ENCODE measurements at regions not wholly inside any gene's neighbourhood (a gene's known extent, or its start where the extent isn't known, plus 50 kb on each side); places are given as distances from the start of the nearest gene placed in this dataset.

DNA sequence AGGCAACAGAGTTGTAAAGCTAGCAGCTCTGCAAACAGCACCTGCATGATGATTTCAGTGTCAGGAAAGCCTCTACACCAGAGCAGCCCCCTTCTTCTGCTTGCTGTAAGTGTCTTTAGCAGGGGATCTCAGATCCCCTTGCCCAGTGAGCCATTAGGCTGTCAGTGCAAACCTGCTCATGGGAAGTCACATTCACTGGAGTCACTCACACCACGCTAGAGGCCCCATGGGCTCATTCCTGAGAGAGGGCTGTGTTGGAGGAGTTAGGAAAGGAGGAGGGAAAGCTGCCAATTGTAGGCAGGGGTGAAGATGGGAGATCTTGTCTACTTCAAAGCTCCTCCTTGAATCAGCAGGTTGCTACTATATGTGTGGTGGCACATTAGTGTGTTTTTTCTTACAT, 275.2 kb downstream of the SMARCA2 start:
- H3K36me3 ChIP-seq: no peaks in the 10 kb centered on the region
- H3K4me1 ChIP-seq: peaks cover 3% of the 10 kb centered on the region; the same call in 1 of the 2 replicates
- no peak overlapping the region for H3K4me3 ChIP-seq (ENCODE audit: low read depth, low read length)
- H3K9me3 ChIP-seq: no peaks in the 10 kb centered on the region
- H3K27me3 ChIP-seq: no peaks in the 10 kb centered on the region
- TF ChIP-seq, protein P1, sequence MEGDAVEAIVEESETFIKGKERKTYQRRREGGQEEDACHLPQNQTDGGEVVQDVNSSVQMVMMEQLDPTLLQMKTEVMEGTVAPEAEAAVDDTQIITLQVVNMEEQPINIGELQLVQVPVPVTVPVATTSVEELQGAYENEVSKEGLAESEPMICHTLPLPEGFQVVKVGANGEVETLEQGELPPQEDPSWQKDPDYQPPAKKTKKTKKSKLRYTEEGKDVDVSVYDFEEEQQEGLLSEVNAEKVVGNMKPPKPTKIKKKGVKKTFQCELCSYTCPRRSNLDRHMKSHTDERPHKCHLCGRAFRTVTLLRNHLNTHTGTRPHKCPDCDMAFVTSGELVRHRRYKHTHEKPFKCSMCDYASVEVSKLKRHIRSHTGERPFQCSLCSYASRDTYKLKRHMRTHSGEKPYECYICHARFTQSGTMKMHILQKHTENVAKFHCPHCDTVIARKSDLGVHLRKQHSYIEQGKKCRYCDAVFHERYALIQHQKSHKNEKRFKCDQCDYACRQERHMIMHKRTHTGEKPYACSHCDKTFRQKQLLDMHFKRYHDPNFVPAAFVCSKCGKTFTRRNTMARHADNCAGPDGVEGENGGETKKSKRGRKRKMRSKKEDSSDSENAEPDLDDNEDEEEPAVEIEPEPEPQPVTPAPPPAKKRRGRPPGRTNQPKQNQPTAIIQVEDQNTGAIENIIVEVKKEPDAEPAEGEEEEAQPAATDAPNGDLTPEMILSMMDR (IDR thresholded peaks at IDR 0.05; ENCODE audit: low read depth, low read length): no peak
- DNase-seq: no peak

DNA sequence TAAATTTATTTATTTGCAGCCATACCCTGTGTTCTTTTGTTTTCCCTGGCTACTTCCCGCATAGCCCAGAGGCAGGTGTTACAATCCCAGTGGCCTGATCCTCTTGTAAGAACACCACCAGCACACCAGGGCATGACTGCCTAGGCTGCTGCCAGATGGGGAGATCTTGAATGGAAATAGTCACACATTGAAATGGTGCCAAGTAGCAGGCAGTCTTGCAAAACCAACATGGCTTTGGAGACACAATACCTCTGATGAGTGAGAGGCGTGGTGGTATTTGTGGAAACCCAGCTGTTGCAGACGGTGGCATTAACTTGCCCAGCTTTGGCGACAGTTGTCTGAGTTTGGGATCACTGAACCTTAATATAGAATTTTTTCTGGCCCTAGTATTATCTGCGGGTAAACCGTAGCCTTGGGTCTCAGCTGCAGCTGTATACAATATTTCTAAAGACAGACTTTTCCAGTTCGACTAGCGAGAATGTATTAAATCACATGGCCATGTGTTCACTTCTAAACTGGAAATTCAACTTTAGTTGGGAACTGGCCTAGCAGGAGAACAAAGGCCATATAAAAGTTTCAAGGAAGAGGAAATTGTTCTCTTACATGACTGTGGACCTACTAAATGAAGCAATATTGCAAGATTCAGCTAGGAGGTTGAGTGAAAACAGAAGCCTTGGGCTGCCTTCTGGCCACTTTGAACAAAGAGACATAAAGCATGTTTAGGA, 277.0 kb downstream of the SMARCA2 start:
- Histone ChIP-seq H3K36me3 (no peaks in the 10 kb centered on the region), H3K4me3 (ENCODE audit: low read depth, low read length) (no peak overlapping the region), H3K4me1 (peaks cover 3% of the 10 kb centered on the region; the same call in 1 of the 2 replicates), H3K9me3 (no peaks in the 10 kb centered on the region), H3K27me3 (no peaks in the 10 kb centered on the region)
- TF ChIP-seq, protein P1 (IDR thresholded peaks at IDR 0.05; ENCODE audit: low read depth, low read length): no peak
- DNase-seq: peak; percentile 39

DNA sequence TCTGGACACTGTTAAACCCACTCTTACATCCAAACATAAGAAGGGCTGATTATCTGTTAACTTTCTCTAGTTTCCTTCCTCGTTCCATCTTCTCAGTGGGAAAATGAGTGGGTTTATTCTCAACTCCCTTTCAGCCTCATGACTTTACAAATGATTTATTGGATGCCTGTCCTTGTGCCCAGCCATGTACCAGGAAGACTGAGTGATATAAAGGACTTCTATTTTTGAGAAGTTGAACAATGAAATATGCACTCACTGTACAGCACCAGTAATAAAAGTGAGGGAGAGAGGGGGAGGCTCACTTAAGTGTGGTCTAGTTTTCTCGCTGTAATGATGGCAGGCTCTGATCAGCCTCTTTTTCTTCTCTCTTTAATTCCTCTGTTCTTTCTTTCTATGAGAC, 277.6 kb downstream of the SMARCA2 start:
- H3K4me1 ChIP-seq: peaks cover 3% of the 10 kb centered on the region; the same call in 1 of the 2 replicates
- H3K36me3 ChIP-seq: no peaks in the 10 kb centered on the region
- no peaks in the 10 kb centered on the region for H3K9me3 ChIP-seq
- no peak for DNase-seq
- TF ChIP-seq, protein P1 (IDR thresholded peaks at IDR 0.05; ENCODE audit: low read depth, low read length): no peak
- no peak overlapping the region for H3K4me3 ChIP-seq (ENCODE audit: low read depth, low read length)
- H3K27me3 ChIP-seq: no peaks in the 10 kb centered on the region

DNA sequence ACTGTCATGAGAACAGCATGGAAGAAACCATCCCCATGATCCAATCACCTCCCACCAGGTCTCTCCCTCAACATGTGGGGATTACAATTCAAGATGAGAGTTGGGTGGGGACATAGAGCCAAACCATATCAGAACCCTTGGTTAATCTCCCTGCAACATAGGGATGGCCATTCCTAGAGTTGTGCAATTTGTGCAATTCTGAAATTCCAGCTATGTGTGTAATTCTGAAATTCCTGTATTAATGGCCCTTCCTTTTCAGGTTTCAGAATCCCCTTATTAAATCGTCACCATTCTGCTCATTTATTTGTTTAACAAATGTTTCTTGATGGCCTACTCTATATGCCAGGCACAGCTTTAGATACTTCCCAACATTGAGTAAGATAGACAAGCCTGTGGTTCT, 282.6 kb downstream of the SMARCA2 start:
- 0 out of 2 replicates have a peak, but pooled peaks cover 2% of the 10 kb centered on the region for H3K9me3 ChIP-seq
- no peak overlapping the region for H3K4me3 ChIP-seq (ENCODE audit: low read depth, low read length)
- TF ChIP-seq, protein P1 (IDR thresholded peaks at IDR 0.05; ENCODE audit: low read depth, low read length): no peak
- no peak for DNase-seq
- no peaks in the 10 kb centered on the region for H3K4me1 ChIP-seq
- no peaks in the 10 kb centered on the region for H3K36me3 ChIP-seq
- H3K27me3 ChIP-seq: no peaks in the 10 kb centered on the region

DNA sequence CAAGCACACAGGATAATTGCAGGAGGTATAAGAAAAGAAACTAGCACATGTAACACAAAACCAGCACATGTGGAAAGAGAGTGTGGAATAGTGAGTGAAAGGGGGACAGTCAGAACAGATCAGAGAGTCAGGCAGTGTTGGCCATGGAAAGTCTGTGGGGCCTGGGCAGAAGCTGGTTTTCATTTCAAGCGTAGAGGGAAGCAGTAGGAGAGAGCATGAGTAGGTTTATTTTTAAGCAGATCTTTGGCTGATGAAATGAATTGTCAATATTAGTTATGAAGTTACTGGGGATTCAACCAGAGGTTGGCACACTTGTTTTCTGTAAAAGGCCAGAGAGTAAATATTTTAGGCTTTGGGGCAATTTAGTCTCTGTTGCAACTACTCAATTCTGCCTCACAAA, 283.1 kb downstream of the SMARCA2 start:
- Histone ChIP-seq H3K4me1 (no peaks in the 10 kb centered on the region), H3K36me3 (no peaks in the 10 kb centered on the region), H3K4me3 (ENCODE audit: low read depth, low read length) (no peak overlapping the region), H3K9me3 (0 out of 2 replicates have a peak, but pooled peaks cover 2% of the 10 kb centered on the region), H3K27me3 (no peaks in the 10 kb centered on the region)
- TF ChIP-seq, protein P1 (IDR thresholded peaks at IDR 0.05; ENCODE audit: low read depth, low read length): no peak
- no peak for DNase-seq

DNA sequence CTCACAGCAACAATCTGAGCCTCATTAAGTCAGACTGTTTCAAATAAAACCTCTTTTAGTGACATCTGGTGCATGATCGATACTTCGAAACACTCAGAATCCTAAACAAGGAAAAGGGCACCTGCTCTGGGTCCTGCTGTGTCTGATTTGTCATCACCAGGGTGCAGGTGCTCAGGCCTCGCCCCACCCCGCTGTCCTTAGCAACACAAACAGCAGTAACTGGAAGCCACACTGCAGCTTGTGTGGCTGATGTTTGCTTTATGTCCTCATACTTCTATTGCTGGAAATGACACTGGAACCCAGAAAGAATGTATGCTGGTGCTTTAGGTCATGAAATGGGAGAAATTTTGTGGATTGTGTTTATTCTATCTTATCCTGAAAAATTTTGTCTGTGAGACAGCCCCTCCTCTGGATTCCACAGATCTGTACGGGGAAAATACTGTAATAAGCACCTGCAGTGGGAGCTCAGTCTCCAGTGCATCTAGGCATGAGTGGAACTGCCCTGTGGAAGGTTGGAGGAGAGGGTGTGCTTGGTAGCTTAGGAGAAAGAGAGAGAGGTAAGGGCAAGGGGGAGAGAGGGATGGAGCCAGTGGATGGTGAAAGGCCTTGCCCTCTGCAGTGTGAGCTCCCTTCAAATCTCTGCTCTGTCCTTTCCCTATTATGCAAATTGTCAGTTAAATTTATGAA, 284.2 kb downstream of the SMARCA2 start:
- Histone ChIP-seq H3K4me3 (ENCODE audit: low read depth, low read length) (no peak overlapping the region), H3K4me1 (no peaks in the 10 kb centered on the region), H3K27me3 (no peaks in the 10 kb centered on the region), H3K9me3 (0 out of 2 replicates have a peak, but pooled peaks cover 2% of the 10 kb centered on the region), H3K36me3 (no peaks in the 10 kb centered on the region)
- TF ChIP-seq, protein P1 (IDR thresholded peaks at IDR 0.05; ENCODE audit: low read depth, low read length): no peak
- DNase-seq: no peak

Data from BE2C (cell line).